Stimulated activated naive CD4-positive, alpha-beta T cell treated with Interleukin-2 at 50 U/mL for 16 hours (primary cell): ENCODE measurements at regions not wholly inside any gene's neighbourhood (a gene's known extent, or its start where the extent isn't known, plus 50 kb on each side); places are given as distances from the start of the nearest gene placed in this dataset.
"Not testable (repeated sequence)": the region's sequence is repeated elsewhere in the genome, so short reads cannot be mapped to it uniquely, and the experiment has no call there.

Experiments
- DNase-seq: peaks from one replicate; lab custom pipeline; 2025; lab: John Stamatoyannopoulos, UW

DNA sequence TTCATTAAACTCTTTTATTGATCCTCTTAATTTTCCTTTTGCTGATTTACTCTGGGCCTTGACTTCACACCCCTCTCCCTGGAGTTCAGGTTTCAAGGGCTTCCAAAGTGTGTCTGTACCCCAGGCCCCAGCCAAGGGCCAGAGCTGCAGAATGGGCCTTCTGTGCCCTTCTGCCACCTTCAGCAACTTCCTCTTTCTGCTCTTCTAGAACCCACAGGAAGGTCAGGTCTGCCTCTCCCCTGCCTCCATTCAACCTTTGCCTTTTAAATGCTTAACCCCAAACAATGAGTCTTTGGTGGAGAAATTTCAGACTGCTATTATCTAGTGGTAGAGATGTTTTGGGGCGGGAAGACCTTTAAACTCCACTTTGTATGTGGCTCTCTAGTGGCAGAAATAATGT is 63.1 kb downstream of the TSN start:
- no peak for DNase-seq

GRCh38 chr2:121819846-121820245 is 64.4 kb downstream of the TSN start:
- no peak for DNase-seq

GRCh38 chr2:121821476-121822158 is 66.2 kb downstream of the TSN start:
- DNase-seq, result no peak

DNA sequence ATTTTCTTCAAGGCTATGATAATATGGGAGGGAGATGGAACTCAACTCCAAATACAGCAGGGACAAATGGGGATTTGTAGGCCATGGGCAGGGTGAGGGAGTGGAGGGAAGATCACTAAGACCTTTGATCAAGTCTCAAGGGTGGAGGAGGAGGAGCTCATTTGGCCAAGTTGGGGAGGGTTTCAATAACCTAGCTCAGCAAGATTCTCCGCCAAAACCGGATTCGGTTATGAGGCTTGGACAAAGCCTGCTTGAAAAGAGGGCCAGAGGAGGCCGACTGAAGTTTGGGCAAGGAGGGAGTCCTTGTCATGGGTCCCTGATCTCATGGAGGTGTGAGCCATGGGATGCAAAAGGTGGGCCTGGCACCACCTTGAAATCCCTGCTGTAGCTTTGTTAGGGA is 68.8 kb downstream of the TSN start:
- no peak for DNase-seq

GRCh38 chr2:121825003-121825950 is 69.8 kb downstream of the TSN start:
- DNase-seq, result no peak

GRCh38 chr2:121826036-121826435 is 70.6 kb downstream of the TSN start:
- no peak for DNase-seq

DNA sequence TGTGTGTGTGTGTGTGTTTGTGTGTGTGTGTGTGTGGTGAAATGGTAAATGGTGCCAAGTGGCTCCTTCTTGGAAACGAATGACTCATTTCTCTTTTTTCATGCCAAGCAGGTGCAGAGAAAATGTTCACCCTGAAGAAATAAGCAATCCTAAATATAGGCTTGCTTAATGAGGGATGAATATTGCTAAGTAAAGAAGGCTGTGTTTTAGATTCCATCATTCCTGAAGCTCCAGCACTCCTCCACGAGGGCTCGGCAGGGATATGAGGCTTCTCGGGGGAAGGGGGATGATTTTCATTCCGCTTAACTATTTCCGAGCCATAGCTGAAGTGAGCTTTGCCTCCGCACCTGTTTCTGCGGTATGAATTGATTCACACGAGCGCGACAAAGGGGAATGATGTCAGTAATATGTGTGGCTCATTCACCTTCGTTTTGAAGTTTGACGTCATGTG is 72.9 kb downstream of the TSN start:
- no peak for DNase-seq

DNA sequence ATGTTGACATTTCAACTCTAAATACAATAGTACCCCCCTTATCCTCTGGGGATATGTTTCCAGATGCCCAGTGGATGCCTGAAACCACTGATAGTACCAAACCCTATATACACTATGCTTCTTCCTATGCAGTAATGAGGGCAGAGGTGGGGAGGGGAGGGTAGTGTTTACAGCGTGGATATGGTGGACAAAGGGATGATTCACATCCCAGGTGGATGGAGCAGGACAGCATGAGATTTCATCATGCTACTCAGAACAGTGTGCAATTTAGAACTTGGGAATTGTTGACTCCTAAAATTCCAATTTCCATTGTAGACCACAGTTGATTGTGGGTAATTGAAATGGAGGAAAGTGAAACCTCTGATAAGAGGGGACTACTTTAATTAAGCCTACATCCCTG is 75.4 kb downstream of the TSN start:
- no peak for DNase-seq

- DNase-seq, result no peak
These were observed 76.4 kb downstream of the TSN start for GRCh38 chr2:121831841-121832240.

GRCh38 chr2:121832412-121833357 is 77.2 kb downstream of the TSN start:
- DNase-seq, result no peak

GRCh38 chr2:121833358-121833723 is 77.9 kb downstream of the TSN start:
- no peak for DNase-seq

GRCh38 chr2:121836611-121837010 is 81.2 kb downstream of the TSN start:
- DNase-seq, result no peak

DNA sequence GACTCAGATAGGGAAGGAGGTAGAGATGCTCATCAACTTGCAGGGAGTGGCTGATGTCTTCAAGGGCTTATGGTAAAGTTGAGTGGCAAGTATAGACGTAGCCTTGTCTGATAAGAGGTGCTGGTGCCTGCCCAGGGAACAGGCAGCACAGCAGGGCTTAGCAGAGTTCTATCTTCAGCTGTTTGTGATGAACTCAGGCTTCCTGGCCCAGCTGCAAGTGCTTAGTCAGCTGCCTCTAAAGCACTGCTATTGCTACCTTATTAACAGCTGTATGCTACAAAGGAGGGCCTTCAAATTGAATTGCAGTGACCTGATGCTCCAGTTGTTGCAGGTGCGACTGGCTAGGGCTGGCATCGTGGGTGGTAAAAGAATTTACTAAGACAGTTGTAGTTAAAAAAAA is 82.1 kb downstream of the TSN start:
- no peak for DNase-seq

DNA sequence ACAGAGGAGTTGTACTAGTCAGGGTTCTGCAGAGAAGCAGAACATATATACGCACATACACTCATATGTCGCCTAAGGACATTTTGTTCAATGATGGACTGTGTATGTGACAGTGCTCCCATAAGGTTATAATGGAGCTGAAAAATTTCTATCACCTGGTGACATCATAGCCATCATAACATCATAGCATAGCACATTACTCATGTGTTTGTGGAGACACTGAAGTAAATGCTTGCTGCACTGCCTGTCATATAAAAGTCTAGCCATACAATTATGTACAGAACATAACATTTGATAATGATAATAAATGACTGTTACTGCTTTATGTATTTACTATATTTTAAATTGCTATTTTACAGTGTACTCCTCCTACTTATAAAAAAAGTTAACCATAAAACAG is 83.1 kb downstream of the TSN start:
- DNase-seq, result no peak

DNA sequence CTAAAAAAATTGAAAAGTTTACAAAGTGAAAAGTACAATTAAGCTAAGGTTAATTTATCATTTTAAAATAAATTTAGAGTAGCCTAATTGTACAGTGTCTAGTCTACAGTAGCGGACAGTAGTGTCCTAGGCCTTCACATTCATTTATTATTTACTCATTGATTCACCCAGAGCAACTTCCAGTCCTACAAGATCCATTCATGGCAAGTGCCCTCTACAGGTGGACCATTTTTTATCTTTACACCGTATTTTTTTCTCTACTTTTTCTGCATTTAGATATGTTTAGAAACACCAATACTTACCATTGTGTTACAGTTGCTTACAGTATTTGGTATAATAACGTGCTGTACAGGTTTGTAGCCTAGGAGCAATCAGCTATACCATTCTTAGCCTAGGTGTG is 84.1 kb downstream of the TSN start:
- no peak for DNase-seq

GRCh38 chr2:121849236-121849635 is 93.8 kb downstream of the TSN start:
- DNase-seq, result no peak

GRCh38 chr2:121853149-121853548 is 97.7 kb downstream of the TSN start:
- DNase-seq, result not testable (repeated sequence)

GRCh38 chr2:121855510-121855909 is 100.1 kb downstream of the TSN start:
- no peak for DNase-seq

DNA sequence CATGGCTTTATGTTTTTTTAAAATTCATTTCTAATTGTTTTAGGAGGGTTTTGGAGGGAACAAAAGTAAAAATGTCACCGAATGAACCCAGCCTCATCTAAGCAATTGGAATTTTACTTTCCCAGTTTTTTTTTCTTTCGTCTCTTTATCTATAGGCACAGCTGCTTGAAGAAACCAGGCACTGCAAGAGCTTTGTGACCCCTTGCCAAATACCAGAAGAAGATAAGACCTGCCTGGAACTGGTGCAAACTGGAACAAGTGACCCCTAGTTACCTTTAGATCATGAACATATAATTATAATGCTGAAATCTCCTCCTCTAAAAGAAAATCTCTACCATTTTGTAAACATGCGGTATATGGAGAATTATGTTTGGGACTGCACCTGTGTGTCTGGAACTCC is 100.9 kb downstream of the TSN start:
- DNase-seq, result no peak

- no peak for DNase-seq
These were observed 102.9 kb downstream of the TSN start for GRCh38 chr2:121858369-121858768.

DNA sequence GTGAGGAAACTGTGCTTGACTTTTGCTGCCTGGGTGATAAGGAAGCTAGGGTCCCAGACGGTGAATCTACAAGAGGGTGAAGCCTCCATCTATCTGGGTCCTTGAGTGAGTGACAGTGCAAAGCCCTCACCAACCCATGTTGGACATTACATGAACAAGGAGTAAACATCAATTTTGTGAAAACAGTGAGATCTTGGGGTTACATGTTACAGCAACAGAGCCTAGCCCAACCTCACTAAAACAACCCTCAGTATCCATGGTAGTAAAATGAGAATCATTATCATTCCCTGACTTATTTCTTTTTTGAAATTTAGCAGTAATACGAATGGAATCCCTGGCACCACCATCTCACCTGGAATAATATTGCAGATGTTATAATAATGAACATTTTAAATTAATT is 103.4 kb downstream of the TSN start:
- no peak for DNase-seq

DNA sequence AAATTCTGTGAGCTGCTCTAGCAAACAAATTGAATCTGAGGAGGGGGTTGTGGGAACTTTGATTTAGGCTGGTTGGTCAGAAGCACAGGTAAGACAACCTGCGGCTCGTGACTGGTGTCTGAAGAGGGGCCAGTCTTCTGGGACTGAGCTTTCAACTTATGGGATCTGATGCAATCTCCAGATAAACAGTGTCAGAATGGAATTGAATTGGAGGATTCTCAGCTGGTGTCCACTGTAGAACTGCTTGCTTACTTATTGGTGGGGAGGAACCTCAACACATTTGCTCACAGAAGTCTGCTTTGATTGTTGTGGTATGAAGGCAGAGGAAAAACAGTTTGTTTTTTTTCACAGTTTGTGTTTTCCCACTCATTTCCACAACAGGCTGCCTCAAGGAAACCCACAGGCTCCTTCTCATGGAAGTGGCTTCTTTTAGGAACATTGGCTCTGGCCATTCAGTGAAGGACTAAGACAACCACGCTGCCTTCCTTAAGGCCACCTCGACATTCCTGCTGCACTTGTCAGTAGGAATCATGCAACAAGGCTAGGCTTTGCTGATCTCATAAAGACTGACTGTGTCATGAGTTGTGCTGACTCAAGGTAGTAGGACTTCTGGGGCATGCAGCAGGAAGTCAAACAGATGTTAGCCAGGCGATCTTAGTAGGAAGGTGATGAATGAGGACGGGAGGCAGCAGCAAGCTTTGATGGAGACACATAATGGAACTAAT is 104.7 kb downstream of the TSN start:
- no peak for DNase-seq
